AG04450 (cell line): ENCODE measurements at regions not wholly inside any gene's neighbourhood (a gene's known extent, or its start where the extent isn't known, plus 50 kb on each side); places are given as distances from the start of the nearest gene placed in this dataset.
"Not testable (repeated sequence)": the region's sequence is repeated elsewhere in the genome, so short reads cannot be mapped to it uniquely, and the experiment has no call there.

Experiments
- CTCF ChIA-PET: fragments of 300-600, 350-600 bp; formaldehyde crosslinking; extraction: SDS; loops from one replicate; lab custom pipeline; 2022; ENCODE audit warnings: antibody characterized with exemption, inconsistent platforms; lab: Charles Lee
- POLR2A ChIA-PET: fragments of 350-600 bp; formaldehyde crosslinking; extraction: SDS; loops from one replicate; lab custom pipeline; 2021; ENCODE audit warnings: antibody characterized with exemption, inconsistent platforms; lab: Yijun Ruan, JAX
- DNase-seq: peaks from one replicate; pipeline ENCODE4 v3.0.0-alpha.2; 2011; ENCODE audit warnings: low read depth, low spot score
- H3K27ac ChIP-seq: one replicate; pipeline ENCODE4 v1.5.1; 2012; ENCODE audit warnings: low read depth, low read length, control low read depth
- H3K27me3 ChIP-seq: one replicate; pipeline ENCODE4 v1.6.0; 2012; ENCODE audit warnings: low read length; ENCODE audit not compliant: control insufficient read depth, insufficient read depth
- H3K4me3 ChIP-seq: 2 replicates; pipeline ENCODE4 v1.5.1; 2011; ENCODE audit warnings: mild to moderate bottlenecking, low read depth, low read length, control low read depth
- H3K9me3 ChIP-seq: 2 replicates; pipeline ENCODE4 v1.5.1; 2012; ENCODE audit warnings: low read length; ENCODE audit not compliant: control insufficient read depth, insufficient read depth
- TF ChIP-seq, protein P1 (sequence below): IDR thresholded peaks from 2 replicates; pipeline ENCODE4 v1.5.1; 2011; ENCODE audit warnings: low read depth, low read length, control low read depth, inconsistent platforms

DNA sequence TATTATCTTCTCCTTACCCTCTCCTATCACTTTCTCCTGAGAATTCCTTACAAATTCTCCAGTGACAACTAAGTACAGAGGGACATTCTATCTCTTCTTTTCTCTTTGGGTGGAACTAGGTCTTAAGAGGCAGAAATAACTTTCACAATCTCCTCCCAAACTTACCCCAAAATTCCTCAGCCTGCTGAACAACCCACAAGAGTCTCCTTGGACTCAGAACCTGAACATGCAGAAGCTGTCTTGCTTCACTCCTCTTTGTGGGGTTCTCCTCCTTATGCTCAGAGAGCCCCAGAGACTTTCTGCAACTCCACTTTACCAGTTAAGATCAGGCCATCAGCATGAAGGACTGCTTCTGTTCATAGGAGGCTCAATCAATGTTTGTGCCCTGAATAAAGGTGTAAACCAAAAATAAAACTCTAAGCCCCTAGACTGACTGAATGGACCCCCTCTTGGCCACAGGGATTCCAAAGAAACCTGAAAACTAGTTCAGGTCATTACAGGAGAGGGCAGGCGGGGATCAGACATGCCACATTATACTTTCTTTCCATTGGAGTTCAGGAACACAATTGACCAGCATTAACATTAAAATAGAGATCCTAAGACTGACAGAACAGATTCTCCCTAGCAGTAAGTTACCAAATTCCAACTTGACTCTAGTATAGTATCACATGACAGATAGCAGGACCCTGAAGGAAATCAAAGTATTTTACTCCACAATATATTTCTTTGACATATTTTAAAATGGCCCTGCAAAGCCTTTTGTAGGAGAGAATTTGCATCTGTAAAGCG, 179.7 kb upstream of the FBXL17 start:
- DNase-seq = no peak

DNA sequence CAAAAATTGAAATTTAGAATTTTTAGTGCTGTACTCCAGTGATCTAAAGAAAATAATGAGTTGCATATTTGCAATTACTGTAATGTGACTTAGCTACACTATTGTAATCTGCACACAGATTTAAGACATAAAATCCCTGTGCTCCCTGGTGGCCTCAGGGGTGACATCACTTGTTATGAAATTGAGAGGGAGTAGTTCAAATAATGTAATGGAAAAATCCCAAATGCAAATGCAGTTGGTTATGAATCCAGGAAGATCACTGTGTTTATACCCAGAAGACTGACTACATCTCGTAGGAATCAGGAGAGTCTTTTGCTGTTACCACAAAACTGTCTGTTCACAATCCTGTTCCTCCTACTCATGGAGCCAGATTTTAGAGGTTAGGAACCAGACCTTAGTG, 178.7 kb upstream of the FBXL17 start:
- no peaks in the 10 kb centered on the region for H3K27me3 ChIP-seq
- peak; percentile 93 for DNase-seq
- no peak overlapping the region for H3K4me3 ChIP-seq
- H3K9me3 ChIP-seq = no peaks in the 10 kb centered on the region
- CTCF ChIA-PET = no interaction called here
- peak overlapping the region; percentile 98 for H3K27ac ChIP-seq
- POLR2A ChIA-PET = no interaction called here
- TF ChIP-seq, protein P1, sequence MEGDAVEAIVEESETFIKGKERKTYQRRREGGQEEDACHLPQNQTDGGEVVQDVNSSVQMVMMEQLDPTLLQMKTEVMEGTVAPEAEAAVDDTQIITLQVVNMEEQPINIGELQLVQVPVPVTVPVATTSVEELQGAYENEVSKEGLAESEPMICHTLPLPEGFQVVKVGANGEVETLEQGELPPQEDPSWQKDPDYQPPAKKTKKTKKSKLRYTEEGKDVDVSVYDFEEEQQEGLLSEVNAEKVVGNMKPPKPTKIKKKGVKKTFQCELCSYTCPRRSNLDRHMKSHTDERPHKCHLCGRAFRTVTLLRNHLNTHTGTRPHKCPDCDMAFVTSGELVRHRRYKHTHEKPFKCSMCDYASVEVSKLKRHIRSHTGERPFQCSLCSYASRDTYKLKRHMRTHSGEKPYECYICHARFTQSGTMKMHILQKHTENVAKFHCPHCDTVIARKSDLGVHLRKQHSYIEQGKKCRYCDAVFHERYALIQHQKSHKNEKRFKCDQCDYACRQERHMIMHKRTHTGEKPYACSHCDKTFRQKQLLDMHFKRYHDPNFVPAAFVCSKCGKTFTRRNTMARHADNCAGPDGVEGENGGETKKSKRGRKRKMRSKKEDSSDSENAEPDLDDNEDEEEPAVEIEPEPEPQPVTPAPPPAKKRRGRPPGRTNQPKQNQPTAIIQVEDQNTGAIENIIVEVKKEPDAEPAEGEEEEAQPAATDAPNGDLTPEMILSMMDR = no peak

More for the DNA sequence above, 179.7 kb upstream of the FBXL17 start:
- ChIA-PET POLR2A (no interaction called here), CTCF (no interaction called here)
- H3K4me3 ChIP-seq = no peak overlapping the region
- H3K27ac ChIP-seq = peak overlapping the region; percentile 98
- no peaks in the 10 kb centered on the region for H3K9me3 ChIP-seq
- TF ChIP-seq, protein P1 = no peak
- H3K27me3 ChIP-seq = no peaks in the 10 kb centered on the region

DNA sequence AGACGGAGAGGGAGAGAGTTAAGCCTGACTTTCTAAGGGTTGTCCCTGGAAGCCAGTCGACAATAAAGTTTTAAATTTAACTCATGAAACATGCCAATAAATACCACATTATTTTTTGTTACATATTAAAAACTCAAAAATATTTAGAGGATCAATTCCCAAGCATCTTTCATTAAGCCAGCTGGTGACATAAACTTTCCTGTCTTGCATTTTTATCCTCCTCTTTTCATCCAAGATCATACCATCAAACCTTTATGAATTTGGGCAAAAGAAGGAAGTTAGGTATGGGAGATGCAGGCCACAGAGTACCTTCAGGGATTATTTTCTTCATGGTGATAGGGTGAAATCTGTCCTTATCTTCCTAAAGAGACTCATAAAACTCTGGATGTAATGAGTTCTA, 178.3 kb upstream of the FBXL17 start:
- TF ChIP-seq, protein P1 = no peak
- DNase-seq = no peak
- ChIA-PET CTCF (no interaction called here), POLR2A (no interaction called here)
- H3K9me3 ChIP-seq = no peaks in the 10 kb centered on the region
- no peak overlapping the region for H3K4me3 ChIP-seq
- H3K27me3 ChIP-seq = no peaks in the 10 kb centered on the region
- peak overlapping the region; percentile 73 for H3K27ac ChIP-seq

DNA sequence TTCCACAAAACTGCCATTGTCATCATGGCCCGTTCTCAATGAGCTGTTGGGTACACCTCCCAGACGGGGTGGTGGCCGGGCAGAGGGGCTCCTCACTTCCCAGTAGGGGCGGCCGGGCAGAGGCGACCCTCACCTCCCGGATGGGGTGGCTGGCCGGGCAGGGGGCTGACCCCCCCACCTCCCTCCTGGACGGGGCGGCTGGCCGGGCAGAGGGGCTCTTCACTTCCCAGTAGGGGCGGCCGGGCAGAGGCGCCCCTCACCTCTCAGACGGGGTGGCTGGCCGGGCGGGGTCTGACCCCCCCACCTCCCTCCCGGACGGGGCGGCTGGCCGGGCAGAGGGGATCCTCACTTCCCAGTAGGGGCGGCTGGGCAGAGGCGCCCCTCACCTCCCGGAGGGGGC, 176.9 kb upstream of the FBXL17 start:
- H3K27ac ChIP-seq, CTCF ChIA-PET, POLR2A ChIA-PET, H3K9me3 ChIP-seq, DNase-seq, H3K4me3 ChIP-seq, H3K27me3 ChIP-seq: not testable (repeated sequence)

DNA sequence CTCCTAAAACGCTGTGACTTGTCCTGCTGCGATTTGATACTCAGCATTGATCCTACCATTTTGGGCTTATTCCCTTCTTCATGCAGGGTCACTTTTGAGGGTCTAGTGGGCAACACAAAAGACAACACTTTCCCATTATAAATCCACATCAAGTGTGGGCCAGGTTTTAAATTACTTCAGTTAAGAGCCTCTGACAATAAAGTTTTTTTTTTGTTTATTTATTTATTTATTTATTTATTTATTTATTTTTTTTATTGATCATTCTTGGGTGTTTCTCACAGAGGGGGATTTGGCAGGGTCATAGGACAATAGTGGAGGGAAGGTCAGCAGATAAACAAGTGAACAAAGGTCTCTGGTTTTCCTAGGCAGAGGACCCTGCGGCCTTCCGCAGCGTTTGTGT, 176.2 kb upstream of the FBXL17 start:
- CTCF ChIA-PET, POLR2A ChIA-PET, H3K27me3 ChIP-seq, H3K4me3 ChIP-seq, DNase-seq, H3K27ac ChIP-seq, H3K9me3 ChIP-seq: not testable (repeated sequence)

DNA sequence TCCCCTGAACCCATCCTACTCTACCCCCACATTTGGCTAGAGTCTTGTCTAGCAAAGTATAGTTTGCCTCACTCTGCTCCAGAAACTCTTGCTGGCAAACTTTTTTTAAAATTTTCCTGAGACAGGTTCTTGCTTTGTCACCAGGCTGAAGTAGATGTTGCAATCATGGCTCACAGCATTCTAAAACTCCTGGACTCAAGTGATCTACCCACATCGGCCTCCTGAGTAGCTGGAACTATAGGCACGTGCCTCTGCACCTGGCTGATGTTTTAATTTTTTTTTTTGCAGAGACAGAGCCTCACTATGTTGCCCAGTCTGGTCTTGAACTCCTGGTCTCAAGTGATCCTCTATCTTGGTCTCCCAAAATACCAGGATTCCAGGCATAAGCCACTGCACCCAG, 175.8 kb upstream of the FBXL17 start:
- Histone ChIP-seq H3K27ac (no peak overlapping the region), H3K4me3 (no peak overlapping the region), H3K9me3 (no peaks in the 10 kb centered on the region), H3K27me3 (no peaks in the 10 kb centered on the region)
- ChIA-PET CTCF (no interaction called here), POLR2A (no interaction called here)
- DNase-seq = no peak
- TF ChIP-seq, protein P1 = no peak
